ENCODE measurements at regions not wholly inside any gene's neighbourhood (a gene's known extent, or its start where the extent isn't known, plus 50 kb on each side); places are given as distances from the start of the nearest gene placed in this dataset.

DNA sequence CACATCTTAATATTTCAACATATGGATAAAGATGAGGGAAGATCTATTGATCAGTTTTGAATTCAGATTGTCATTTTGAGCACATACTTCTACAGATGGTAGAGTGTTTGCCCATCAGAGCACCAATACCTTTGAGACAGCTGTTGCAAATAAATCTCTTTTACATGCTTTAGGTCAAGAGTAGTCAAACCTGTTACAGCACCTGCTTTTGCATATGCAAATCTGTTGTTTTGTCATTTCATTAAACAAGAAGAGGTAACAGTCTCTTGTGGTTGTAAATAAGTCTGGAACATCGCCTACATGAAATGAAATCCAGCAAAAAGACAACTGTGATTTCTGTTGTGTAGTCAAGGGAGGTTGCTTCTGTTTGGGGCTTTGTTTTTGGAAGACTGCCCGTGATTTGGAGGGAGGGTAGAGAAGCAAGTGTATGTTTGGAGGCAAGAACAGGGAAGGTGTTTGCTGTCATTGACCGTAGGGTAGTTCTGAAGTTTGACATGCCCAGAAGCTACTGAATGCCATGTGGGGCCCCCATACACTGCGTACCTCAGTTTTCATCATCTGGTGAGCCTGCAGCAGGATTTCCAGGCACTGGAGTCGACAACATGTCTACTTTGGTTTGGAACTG is 233.6 kb upstream of the PPP1R3A start:
- TF ChIP-seq, protein P1, sequence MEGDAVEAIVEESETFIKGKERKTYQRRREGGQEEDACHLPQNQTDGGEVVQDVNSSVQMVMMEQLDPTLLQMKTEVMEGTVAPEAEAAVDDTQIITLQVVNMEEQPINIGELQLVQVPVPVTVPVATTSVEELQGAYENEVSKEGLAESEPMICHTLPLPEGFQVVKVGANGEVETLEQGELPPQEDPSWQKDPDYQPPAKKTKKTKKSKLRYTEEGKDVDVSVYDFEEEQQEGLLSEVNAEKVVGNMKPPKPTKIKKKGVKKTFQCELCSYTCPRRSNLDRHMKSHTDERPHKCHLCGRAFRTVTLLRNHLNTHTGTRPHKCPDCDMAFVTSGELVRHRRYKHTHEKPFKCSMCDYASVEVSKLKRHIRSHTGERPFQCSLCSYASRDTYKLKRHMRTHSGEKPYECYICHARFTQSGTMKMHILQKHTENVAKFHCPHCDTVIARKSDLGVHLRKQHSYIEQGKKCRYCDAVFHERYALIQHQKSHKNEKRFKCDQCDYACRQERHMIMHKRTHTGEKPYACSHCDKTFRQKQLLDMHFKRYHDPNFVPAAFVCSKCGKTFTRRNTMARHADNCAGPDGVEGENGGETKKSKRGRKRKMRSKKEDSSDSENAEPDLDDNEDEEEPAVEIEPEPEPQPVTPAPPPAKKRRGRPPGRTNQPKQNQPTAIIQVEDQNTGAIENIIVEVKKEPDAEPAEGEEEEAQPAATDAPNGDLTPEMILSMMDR (optimal IDR thresholded peaks at IDR 0.05 in 1 of 3, IDR thresholded peaks at IDR 0.05 in 1 of 3, conservative IDR thresholded peaks at IDR 0.05 in 1 of 3; ENCODE audit: extremely low read depth in 1 of 3, insufficient read depth in 2 of 3, low read length in 3 of 3) = no peak
- no peak for TF ChIP-seq EZH2 (IDR thresholded peaks at IDR 0.05; ENCODE audit: low read length)

Data from keratinocyte (primary cell).